ENCODE measurements at regions not wholly inside any gene's neighbourhood (a gene's known extent, or its start where the extent isn't known, plus 50 kb on each side); places are given as distances from the start of the nearest gene placed in this dataset.

- no peak for TF ChIP-seq CTCF (conservative IDR thresholded peaks at IDR 0.05)
- Mint-ChIP-seq H3K27me3 (no peaks in the 10 kb centered on the region), H3K4me3 (no peak overlapping the region), H3K9me3 (no peaks in the 10 kb centered on the region), H3K27ac (no peak overlapping the region), H3K36me3 (no peaks in the 10 kb centered on the region), H3K4me1 (ENCODE audit: unreplicated experiment) (peaks cover 16% of the 10 kb centered on the region)
- DNase-seq (ENCODE audit: extremely low spot score, unreplicated experiment): no peak
Measured at GRCh38 chr6:79864421-79864820, 82.9 kb downstream of the ELOVL4 start.

GRCh38 chr6:79864001-79864400 is 83.4 kb downstream of the ELOVL4 start:
- H3K4me1 Mint-ChIP-seq (ENCODE audit: unreplicated experiment): peaks cover 13% of the 10 kb centered on the region
- no peaks in the 10 kb centered on the region for H3K27me3 Mint-ChIP-seq
- H3K36me3 Mint-ChIP-seq: no peaks in the 10 kb centered on the region
- no peak overlapping the region for H3K4me3 Mint-ChIP-seq
- no peaks in the 10 kb centered on the region for H3K9me3 Mint-ChIP-seq
- no peak overlapping the region for H3K27ac Mint-ChIP-seq
- DNase-seq (ENCODE audit: extremely low spot score, unreplicated experiment): no peak
- TF ChIP-seq CTCF (conservative IDR thresholded peaks at IDR 0.05): no peak

DNA sequence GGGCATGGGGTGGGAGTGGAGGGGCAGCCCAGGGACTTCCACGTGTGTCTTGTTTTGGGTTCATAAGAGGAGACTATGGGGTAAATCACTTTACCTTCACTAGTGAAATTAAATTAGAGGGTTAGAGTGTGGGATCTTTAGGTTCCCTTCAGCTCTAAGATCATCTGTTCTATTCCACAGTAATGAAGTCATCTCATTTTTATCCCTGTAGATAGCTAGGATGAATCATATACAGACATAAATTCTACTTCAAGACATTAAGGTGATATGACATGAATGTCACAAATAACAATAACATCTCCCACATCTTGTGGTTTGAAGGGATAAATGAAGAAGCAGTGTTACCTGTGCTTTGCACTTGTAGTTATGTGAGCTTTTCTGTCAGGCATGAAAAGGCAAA is 83.8 kb downstream of the ELOVL4 start:
- Mint-ChIP-seq H3K27ac (no peak overlapping the region), H3K36me3 (no peaks in the 10 kb centered on the region), H3K9me3 (no peaks in the 10 kb centered on the region), H3K4me1 (ENCODE audit: unreplicated experiment) (peaks cover 9% of the 10 kb centered on the region), H3K27me3 (no peaks in the 10 kb centered on the region), H3K4me3 (no peak overlapping the region)
- TF ChIP-seq CTCF (conservative IDR thresholded peaks at IDR 0.05): no peak
- DNase-seq (ENCODE audit: extremely low spot score, unreplicated experiment): no peak

GRCh38 chr6:79862711-79863110 is 84.6 kb downstream of the ELOVL4 start:
- no peak for TF ChIP-seq CTCF (conservative IDR thresholded peaks at IDR 0.05)
- H3K36me3 Mint-ChIP-seq: no peaks in the 10 kb centered on the region
- DNase-seq (ENCODE audit: extremely low spot score, unreplicated experiment): no peak
- no peak overlapping the region for H3K27ac Mint-ChIP-seq
- no peak overlapping the region for H3K4me3 Mint-ChIP-seq
- no peaks in the 10 kb centered on the region for H3K27me3 Mint-ChIP-seq
- peaks cover under 1% of the 10 kb centered on the region for H3K4me1 Mint-ChIP-seq (ENCODE audit: unreplicated experiment)
- H3K9me3 Mint-ChIP-seq: no peaks in the 10 kb centered on the region

DNA sequence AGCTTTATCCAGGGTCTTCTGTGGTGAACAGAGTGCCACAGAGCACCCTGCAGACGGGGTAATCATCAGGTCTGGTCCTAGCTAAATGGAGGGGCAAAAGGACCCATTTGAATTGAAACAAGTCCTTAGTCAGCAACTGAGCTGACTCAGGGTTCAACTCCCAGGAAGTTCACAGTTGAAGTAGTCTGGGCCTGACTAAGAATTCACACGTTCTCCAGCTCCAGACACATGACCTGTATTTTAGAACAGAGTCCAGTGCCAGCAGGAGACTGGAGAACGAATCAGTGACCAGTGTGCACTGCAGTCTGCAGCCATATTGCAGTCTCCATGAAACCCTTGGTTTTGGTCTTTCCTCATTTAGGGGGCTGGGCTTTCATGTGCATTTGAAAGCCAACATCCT is 85.2 kb downstream of the ELOVL4 start:
- no peak overlapping the region for H3K27ac Mint-ChIP-seq
- no peak overlapping the region for H3K4me3 Mint-ChIP-seq
- no peak for DNase-seq (ENCODE audit: extremely low spot score, unreplicated experiment)
- H3K36me3 Mint-ChIP-seq: no peaks in the 10 kb centered on the region
- no peaks in the 10 kb centered on the region for H3K27me3 Mint-ChIP-seq
- no peaks in the 10 kb centered on the region for H3K9me3 Mint-ChIP-seq
- no peaks in the 10 kb centered on the region for H3K4me1 Mint-ChIP-seq (ENCODE audit: unreplicated experiment)
- TF ChIP-seq CTCF (conservative IDR thresholded peaks at IDR 0.05): no peak

DNA sequence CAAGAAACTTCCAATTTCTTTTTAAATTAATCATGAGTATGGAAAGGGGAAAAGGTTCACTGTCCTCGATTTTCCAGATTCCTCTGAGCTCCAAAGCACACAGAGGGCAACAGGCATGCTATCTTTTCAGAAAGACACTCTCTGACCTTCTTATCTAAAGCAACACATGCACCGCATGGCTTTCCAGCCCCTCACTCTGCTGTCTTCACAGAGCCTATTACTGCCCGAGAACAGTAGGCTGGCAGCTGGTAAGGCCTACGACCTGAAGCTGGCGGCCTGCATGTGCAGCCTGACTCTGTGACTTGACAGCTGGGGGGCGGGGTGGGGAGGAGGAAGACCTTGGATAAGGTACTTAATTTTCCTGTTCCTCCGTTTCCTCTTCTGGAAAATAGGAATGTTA is 86.3 kb downstream of the ELOVL4 start:
- Mint-ChIP-seq H3K9me3 (no peaks in the 10 kb centered on the region), H3K27me3 (no peaks in the 10 kb centered on the region), H3K4me1 (ENCODE audit: unreplicated experiment) (no peaks in the 10 kb centered on the region), H3K27ac (no peak overlapping the region), H3K36me3 (no peaks in the 10 kb centered on the region), H3K4me3 (no peak overlapping the region)
- TF ChIP-seq CTCF (conservative IDR thresholded peaks at IDR 0.05): no peak
- no peak for DNase-seq (ENCODE audit: extremely low spot score, unreplicated experiment)

Data from type B pancreatic cell (in vitro differentiated cells).